HEK293 (cell line): ENCODE measurements at regions not wholly inside any gene's neighbourhood (a gene's known extent, or its start where the extent isn't known, plus 50 kb on each side); places are given as distances from the start of the nearest gene placed in this dataset.

Experiments
- CTCF ChIA-PET: fragments of 350-600 bp; formaldehyde crosslinking; extraction: SDS; loops from one replicate; lab custom pipeline; 2021; ENCODE audit warnings: antibody characterized with exemption; lab: Yijun Ruan, JAX
- POLR2A ChIA-PET: fragments of 300-600 bp; formaldehyde crosslinking; extraction: SDS; loops from one replicate; lab custom pipeline; 2020; ENCODE audit warnings: antibody characterized with exemption, inconsistent platforms; lab: Yijun Ruan, JAX
- H3K27ac ChIP-seq: fragments of 200-500 bp; sonication (Bioruptor generic); 2 replicates; pipeline ENCODE4 v1.5.1; 2014; ENCODE audit warnings: low read depth, low read length, control low read depth, inconsistent platforms; ENCODE audit errors: extremely low read depth
- H3K36me3 ChIP-seq, 2 experiments: fragments of 200-500 bp in 1 of 2; sonication (Bioruptor generic) in 1 of 2; 1 replicate in 1 of 2; 2 replicates in 1 of 2; pipeline ENCODE4 v1.5.1; 2014 to 2017; ENCODE audit warnings: inconsistent platforms in 2 of 2, low read length in 2 of 2; ENCODE audit not compliant: control insufficient read depth in 2 of 2, insufficient read depth in 1 of 2
- H3K4me1 ChIP-seq: fragments of 200-500 bp; sonication (Bioruptor generic); 2 replicates; pipeline ENCODE4 v1.5.1; 2014; ENCODE audit warnings: mild to moderate bottlenecking, low read length, inconsistent platforms; ENCODE audit not compliant: control insufficient read depth, insufficient read depth
- H3K4me3 ChIP-seq: 2 replicates; pipeline ENCODE4 v1.5.1; 2011; ENCODE audit warnings: low read depth, mild to moderate bottlenecking, control low read depth, low read length, moderate library complexity
- H3K9me3 ChIP-seq: fragments of 200-500 bp; sonication (Bioruptor generic); 2 replicates; pipeline ENCODE4 v1.5.1; 2014; ENCODE audit warnings: low read depth, low read length, inconsistent platforms; ENCODE audit not compliant: control insufficient read depth, insufficient read depth
- GLIS2 ChIP-seq: fragments of 450-650 bp; formaldehyde crosslinking; IDR thresholded peaks from 2 replicates; pipeline ENCODE4 v1.5.1; 2016; ENCODE audit warnings: missing biosample characterization, missing genetic modification characterization
- HOXA7 ChIP-seq: sonication (generic); formaldehyde crosslinking; IDR thresholded peaks from 2 replicates; pipeline ENCODE4 v1.8.1; 2022; ENCODE audit warnings: missing genetic modification reagents, borderline replicate concordance
- KLF10 ChIP-seq: fragments of 450-650 bp; IDR thresholded peaks from 2 replicates; pipeline ENCODE4 v1.5.1; 2018; ENCODE audit warnings: missing biosample characterization, mild to moderate bottlenecking, missing genetic modification characterization
- MZF1 ChIP-seq: fragments of 450-650 bp; formaldehyde crosslinking; IDR thresholded peaks from 2 replicates; pipeline ENCODE4 v1.5.1; 2017; ENCODE audit warnings: missing biosample characterization, missing genetic modification characterization, borderline replicate concordance
- PRDM2 ChIP-seq: fragments of 450-650 bp; formaldehyde crosslinking; IDR thresholded peaks from 2 replicates; pipeline ENCODE4 v1.5.1; 2016; ENCODE audit warnings: missing biosample characterization, missing genetic modification characterization, borderline replicate concordance
- REST ChIP-seq: fragments of 450-650 bp; formaldehyde crosslinking; IDR thresholded peaks from 2 replicates; pipeline ENCODE4 v1.5.1; 2016; ENCODE audit warnings: missing biosample characterization, missing genetic modification characterization
- SCRT1 ChIP-seq: fragments of 450-650 bp; formaldehyde crosslinking; IDR thresholded peaks from 2 replicates; pipeline ENCODE4 v1.5.1; 2016; ENCODE audit warnings: missing biosample characterization, missing genetic modification characterization, borderline replicate concordance
- ZNF114 ChIP-seq: fragments of 450-650 bp; formaldehyde crosslinking; IDR thresholded peaks from 2 replicates; pipeline ENCODE4 v1.5.0; 2017; ENCODE audit warnings: missing biosample characterization, missing genetic modification characterization
- ZNF146 ChIP-seq: fragments of 450-650 bp; formaldehyde crosslinking; IDR thresholded peaks from 2 replicates; pipeline ENCODE4 v1.5.1; 2016; ENCODE audit warnings: missing biosample characterization, missing genetic modification characterization
- ZNF26 ChIP-seq: fragments of 450-650 bp; formaldehyde crosslinking; IDR thresholded peaks from 2 replicates; pipeline ENCODE4 v1.5.1; 2016; ENCODE audit warnings: missing biosample characterization, missing genetic modification characterization
- ZNF274 ChIP-seq, 2 experiments: fragments of 200-500 bp in 1 of 2; fragments of 450-650 bp in 1 of 2; sonication (Bioruptor generic) in 1 of 2; formaldehyde crosslinking in 1 of 2; IDR thresholded peaks; 2 replicates each; pipeline versions ENCODE4 v1.5.1 to v1.6.1; 2014 to 2016; ENCODE audit warnings: borderline replicate concordance in 1 of 2, inconsistent platforms in 1 of 2, low read length in 1 of 2, missing biosample characterization in 1 of 2, missing genetic modification characterization in 1 of 2
- ZNF449 ChIP-seq: fragments of 450-650 bp; formaldehyde crosslinking; IDR thresholded peaks from 2 replicates; pipeline ENCODE4 v1.5.1; 2017; ENCODE audit warnings: missing biosample characterization, mild to moderate bottlenecking, missing genetic modification characterization, moderate library complexity
- ZNF571 ChIP-seq: fragments of 450-650 bp; formaldehyde crosslinking; IDR thresholded peaks from 2 replicates; pipeline ENCODE4 v1.5.0; 2017; ENCODE audit warnings: missing biosample characterization, missing genetic modification characterization
- ZNF707 ChIP-seq: fragments of 450-650 bp; formaldehyde crosslinking; IDR thresholded peaks from 2 replicates; pipeline ENCODE4 v1.5.1; 2016; ENCODE audit warnings: missing biosample characterization, missing genetic modification characterization
- ZNF76 ChIP-seq: fragments of 450-650 bp; formaldehyde crosslinking; IDR thresholded peaks from 2 replicates; pipeline ENCODE4; 2016; ENCODE audit warnings: low read depth, missing biosample characterization, missing genetic modification characterization, borderline replicate concordance
- ZNF768 ChIP-seq: fragments of 450-650 bp; formaldehyde crosslinking; IDR thresholded peaks from 2 replicates; pipeline ENCODE4 v1.5.1; 2018; ENCODE audit warnings: missing biosample characterization, mild to moderate bottlenecking, missing genetic modification characterization
- ZNF785 ChIP-seq: fragments of 450-650 bp; formaldehyde crosslinking; IDR thresholded peaks from 2 replicates; pipeline ENCODE4 v1.5.1; 2016; ENCODE audit warnings: missing biosample characterization, missing genetic modification characterization
- ZNF843 ChIP-seq: fragments of 450-650 bp; formaldehyde crosslinking; IDR thresholded peaks from 2 replicates; pipeline ENCODE4 v1.5.1; 2016; ENCODE audit warnings: missing biosample characterization, missing genetic modification characterization
- ZSCAN5A ChIP-seq: fragments of 450-650 bp; formaldehyde crosslinking; IDR thresholded peaks from 2 replicates; pipeline ENCODE4 v1.5.1; 2016; ENCODE audit warnings: missing biosample characterization, missing genetic modification characterization

- no peak overlapping the region for H3K4me3 ChIP-seq
- no peaks in the 10 kb centered on the region for H3K4me1 ChIP-seq
- H3K27ac ChIP-seq: no peak overlapping the region
- peak; percentile 86; the same call in 1 of the 2 replicates for TF ChIP-seq MZF1 (tag by site-specific recombination)
- no peak for TF ChIP-seq KLF10 (tag by site-specific recombination)
- TF ChIP-seq SCRT1 (tag by site-specific recombination): no peak
- TF ChIP-seq ZNF146: no peak
- TF ChIP-seq ZNF114 (tag by site-specific recombination): no peak
- TF ChIP-seq GLIS2 (tag by site-specific recombination): no peak
- TF ChIP-seq ZNF707 (tag by site-specific recombination): no peak
- no peaks in the 10 kb centered on the region for H3K9me3 ChIP-seq
- ChIA-PET CTCF (interaction anchor here (0.7 kb wide), 1 partner anchor 1203 kb away, joined by 3 read pairs; no protein-coding TSS in a partner anchor), POLR2A (no interaction called here)
- H3K36me3 ChIP-seq: no peaks in the 10 kb centered on the region
These were observed 372.8 kb upstream of the CELF2 start for GRCh38 chr10:10644676-10645385.

- no peaks in the 10 kb centered on the region for H3K36me3 ChIP-seq
- ChIA-PET POLR2A (no interaction called here), CTCF (no interaction called here)
- H3K27ac ChIP-seq: no peak overlapping the region
- H3K4me3 ChIP-seq: no peak overlapping the region
- no peaks in the 10 kb centered on the region for H3K9me3 ChIP-seq
- no peaks in the 10 kb centered on the region for H3K4me1 ChIP-seq
- TF ChIP-seq HOXA7 (CRISPR knock-in tag) (no peak), ZNF274 (IDR thresholded peaks at IDR 0.05; ENCODE audit: low read length) (no peak), ZNF274 (tag by site-specific recombination; IDR thresholded peaks at IDR 0.05; ENCODE audit: borderline replicate concordance) (no peak), ZNF768 (tag by site-specific recombination) (no peak), PRDM2 (no peak), ZNF843 (tag by site-specific recombination) (no peak), REST (tag by site-specific recombination) (no peak), ZNF571 (tag by site-specific recombination) (no peak), ZNF76 (no peak), ZSCAN5A (tag by site-specific recombination) (no peak), ZNF146 (no peak), ZNF26 (tag by site-specific recombination) (no peak), ZNF785 (tag by site-specific recombination) (no peak), ZNF449 (no peak)
These were observed 370.3 kb upstream of the CELF2 start for GRCh38 chr10:10647331-10647730.
